PC-9 (cell line): ENCODE measurements at regions not wholly inside any gene's neighbourhood (a gene's known extent, or its start where the extent isn't known, plus 50 kb on each side); places are given as distances from the start of the nearest gene placed in this dataset.
A peak's percentile ranks its signal among the peaks of the same experiment; 100 is the strongest.

Experiments used
- BruUV-seq: library from RNA; stranded (reverse); fragments of 400-500 nt; replicated peaks from 2 replicates; lab custom pipeline; 2021; lab: Mats Ljungman, UMichigan
- CTCF ChIA-PET: fragments of 300-600 bp; sonication (Branson Sonifier 250); formaldehyde crosslinking; loops from one replicate; lab custom pipeline; 2022; ENCODE audit warnings: antibody characterized with exemption; lab: Charles Lee
- POLR2A ChIA-PET: fragments of 300-600 bp; sonication (Branson Sonifier 250); formaldehyde crosslinking; loops from one replicate; lab custom pipeline; 2022; ENCODE audit warnings: antibody characterized with exemption; ENCODE audit not compliant: unreplicated experiment; lab: Charles Lee
- DNase-seq, 2 experiments: peaks; one replicate each; pipeline versions ENCODE4 v3.0.0 to v3.0.0-alpha.2; 2015 to 2022; ENCODE audit warnings: mixed read lengths in 1 of 2
- H2AFZ ChIP-seq: fragments of 200-600 bp; sonication (generic); 2 replicates; pipeline ENCODE4 v1.8.1; 2017; ENCODE audit warnings: antibody characterized with exemption
- H3F3A ChIP-seq: fragments of 200-600 bp; sonication (generic); 2 replicates; pipeline ENCODE4 v1.8.1; 2017; ENCODE audit warnings: antibody characterized with exemption, mild to moderate bottlenecking, low read depth; ENCODE audit not compliant: insufficient read depth
- H3K27ac ChIP-seq: fragments of 200-600 bp; sonication (generic); 2 replicates; pipeline ENCODE4 v1.6.1; 2016; ENCODE audit warnings: mixed run types
- H3K27me3 ChIP-seq: fragments of 200-600 bp; sonication (generic); 2 replicates; pipeline ENCODE4 v1.6.1; 2016; ENCODE audit warnings: low read depth, mixed run types; ENCODE audit not compliant: insufficient read depth
- H3K36me3 ChIP-seq: fragments of 200-600 bp; sonication (generic); 2 replicates; pipeline ENCODE4 v1.6.1; 2016; ENCODE audit warnings: low read depth, mixed run types
- H3K4me1 ChIP-seq: fragments of 200-600 bp; sonication (generic); replicated peaks from 2 replicates; pipeline ENCODE4 v1.6.1; 2016; ENCODE audit warnings: mixed run types; ENCODE audit not compliant: insufficient read depth
- H3K4me2 ChIP-seq: fragments of 200-600 bp; sonication (generic); 2 replicates; pipeline ENCODE4 v1.6.1; 2017; ENCODE audit warnings: mixed run types
- H3K4me3 ChIP-seq: fragments of 200-600 bp; sonication (generic); 2 replicates; pipeline ENCODE4 v1.6.1; 2016; ENCODE audit warnings: mixed run types
- H3K79me2 ChIP-seq: fragments of 200-600 bp; sonication (generic); 2 replicates; pipeline ENCODE4 v1.6.1; 2017; ENCODE audit warnings: low read depth, mixed run types
- H3K9me2 ChIP-seq: fragments of 200-600 bp; sonication (generic); 2 replicates; pipeline ENCODE4 v1.8.1; 2017; ENCODE audit warnings: mild to moderate bottlenecking; ENCODE audit not compliant: insufficient read depth
- H3K9me3 ChIP-seq: fragments of 200-600 bp; sonication (generic); 2 replicates; pipeline ENCODE4 v1.8.1; 2016; ENCODE audit warnings: low read depth; ENCODE audit not compliant: insufficient read depth
- H4K20me1 ChIP-seq: fragments of 200-600 bp; sonication (generic); 2 replicates; pipeline ENCODE4 v1.8.1; 2017; ENCODE audit not compliant: insufficient read depth
- EZH2 ChIP-seq: fragments of 200-600 bp; sonication (generic); IDR thresholded peaks from 2 replicates; pipeline ENCODE4 v1.8.0; 2017; ENCODE audit warnings: antibody characterized with exemption, low read depth
- intact Hi-C: fragments of 100-400 bp; cut with micrococcal nuclease; formaldehyde crosslinking; loops from one replicate; pipeline ENCODE4 v1.10.0; 2022; ENCODE audit not compliant: unreplicated experiment
- TF ChIP-seq, protein P1 (sequence below): fragments of 200-600 bp; sonication (generic); conservative IDR thresholded peaks from 2 replicates; pipeline ENCODE4 v1.6.1; 2017; ENCODE audit warnings: mixed run types, antibody characterized with exemption, mild to moderate bottlenecking, moderate library complexity

DNA sequence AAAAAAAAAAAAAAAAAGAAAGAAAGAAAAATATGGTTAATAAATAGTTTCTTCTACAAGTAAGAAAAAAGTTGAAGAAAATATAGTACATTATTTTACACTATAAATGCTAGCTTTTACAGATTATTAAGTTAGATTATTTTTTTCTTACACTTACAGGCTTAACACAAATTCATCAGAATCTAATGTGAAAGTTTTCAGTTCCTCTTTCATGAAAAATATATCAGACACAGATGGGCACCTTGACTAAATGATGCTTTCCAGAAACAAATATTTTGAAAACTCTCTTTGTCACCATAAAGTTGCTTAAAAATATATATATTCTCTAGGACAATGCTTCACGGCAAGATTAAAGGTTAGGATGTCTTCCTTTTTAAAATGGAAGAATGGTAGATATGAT is 321.8 kb upstream of the HSF2 start:
- CTCF ChIA-PET, result no interaction called here
- TF ChIP-seq, protein P1, sequence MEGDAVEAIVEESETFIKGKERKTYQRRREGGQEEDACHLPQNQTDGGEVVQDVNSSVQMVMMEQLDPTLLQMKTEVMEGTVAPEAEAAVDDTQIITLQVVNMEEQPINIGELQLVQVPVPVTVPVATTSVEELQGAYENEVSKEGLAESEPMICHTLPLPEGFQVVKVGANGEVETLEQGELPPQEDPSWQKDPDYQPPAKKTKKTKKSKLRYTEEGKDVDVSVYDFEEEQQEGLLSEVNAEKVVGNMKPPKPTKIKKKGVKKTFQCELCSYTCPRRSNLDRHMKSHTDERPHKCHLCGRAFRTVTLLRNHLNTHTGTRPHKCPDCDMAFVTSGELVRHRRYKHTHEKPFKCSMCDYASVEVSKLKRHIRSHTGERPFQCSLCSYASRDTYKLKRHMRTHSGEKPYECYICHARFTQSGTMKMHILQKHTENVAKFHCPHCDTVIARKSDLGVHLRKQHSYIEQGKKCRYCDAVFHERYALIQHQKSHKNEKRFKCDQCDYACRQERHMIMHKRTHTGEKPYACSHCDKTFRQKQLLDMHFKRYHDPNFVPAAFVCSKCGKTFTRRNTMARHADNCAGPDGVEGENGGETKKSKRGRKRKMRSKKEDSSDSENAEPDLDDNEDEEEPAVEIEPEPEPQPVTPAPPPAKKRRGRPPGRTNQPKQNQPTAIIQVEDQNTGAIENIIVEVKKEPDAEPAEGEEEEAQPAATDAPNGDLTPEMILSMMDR, result no peak
- TF ChIP-seq EZH2, result no peak
- intact Hi-C loops, result no loop called here

DNA sequence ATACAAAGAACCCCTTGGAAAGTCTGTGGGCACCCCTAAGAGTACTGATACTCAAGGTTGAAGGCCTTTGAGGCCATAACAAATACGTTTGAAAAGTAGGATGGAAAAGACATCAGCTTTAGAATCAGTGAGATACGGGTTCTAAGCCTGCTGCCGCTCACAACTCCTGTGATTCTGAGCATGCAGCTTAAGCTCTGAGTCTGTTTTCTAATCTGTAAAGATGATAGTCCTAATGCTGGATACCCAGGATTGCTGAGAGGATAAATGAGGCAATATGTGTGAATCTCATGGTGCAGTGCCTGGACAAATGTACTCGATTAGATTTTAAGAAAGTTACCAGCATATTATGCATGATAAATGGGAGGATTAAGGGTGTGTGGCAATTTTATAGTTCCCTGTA is 321.0 kb upstream of the HSF2 start:
- H3K9me3 ChIP-seq, result no peaks in the 10 kb centered on the region
- no peaks in the 10 kb centered on the region for H3K4me1 ChIP-seq
- H3K4me3 ChIP-seq, result no peak overlapping the region
- H3K79me2 ChIP-seq, result no peaks in the 10 kb centered on the region
- no peaks in the 10 kb centered on the region for H4K20me1 ChIP-seq
- ChIA-PET CTCF (no interaction called here), POLR2A (no interaction called here)
- H3K4me2 ChIP-seq, result no peak overlapping the region
- no peaks in the 10 kb centered on the region for H3K27me3 ChIP-seq
- H2AFZ ChIP-seq, result 0 out of 2 replicates have a peak overlapping the region, but pooled peaks have one; percentile 14
- TF ChIP-seq, protein P1, result no peak
- no peak for TF ChIP-seq EZH2
- intact Hi-C loops, result no loop called here
- H3K27ac ChIP-seq, result no peak overlapping the region
- no peaks in the 10 kb centered on the region for H3F3A ChIP-seq
- no peaks in the 10 kb centered on the region for H3K9me2 ChIP-seq
- H3K36me3 ChIP-seq, result no peaks in the 10 kb centered on the region
- DNase-seq, result no peak
- BruUV-seq, result no TSS peak

More for the DNA sequence above, 321.8 kb upstream of the HSF2 start:
- no peaks in the 10 kb centered on the region for H3K36me3 ChIP-seq
- no peak overlapping the region for H3K4me2 ChIP-seq
- no peaks in the 10 kb centered on the region for H4K20me1 ChIP-seq
- no peak overlapping the region for H3K27ac ChIP-seq
- BruUV-seq, result no TSS peak
- H3K27me3 ChIP-seq, result no peaks in the 10 kb centered on the region
- H3K4me1 ChIP-seq, result no peaks in the 10 kb centered on the region
- H3K79me2 ChIP-seq, result no peaks in the 10 kb centered on the region
- no peak overlapping the region for H2AFZ ChIP-seq
- POLR2A ChIA-PET, result no interaction called here
- no peaks in the 10 kb centered on the region for H3K9me3 ChIP-seq
- H3F3A ChIP-seq, result no peaks in the 10 kb centered on the region
- H3K4me3 ChIP-seq, result no peak overlapping the region
- DNase-seq, result no peak
- no peaks in the 10 kb centered on the region for H3K9me2 ChIP-seq

DNA sequence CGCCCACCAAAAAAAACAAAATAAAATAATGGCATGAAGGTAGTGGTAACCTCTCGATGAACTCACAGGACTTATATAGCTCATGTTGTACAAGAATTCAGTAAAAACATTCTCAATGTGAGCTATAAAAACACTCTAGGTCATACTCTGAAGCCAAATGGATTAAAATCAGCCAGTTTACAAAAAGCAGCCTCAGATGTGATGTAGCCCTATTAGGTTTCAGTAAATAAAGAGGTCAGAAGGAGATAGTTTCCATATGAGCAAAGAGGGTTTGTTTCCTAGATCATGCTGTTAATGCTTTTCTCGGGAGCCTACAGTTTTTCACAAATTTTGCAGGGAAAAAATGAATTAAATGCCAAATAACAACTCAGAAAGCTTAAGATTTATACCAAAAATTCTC is 319.5 kb upstream of the HSF2 start:
- Histone ChIP-seq H3F3A (no peaks in the 10 kb centered on the region), H2AFZ (0 out of 2 replicates have a peak overlapping the region, but pooled peaks have one; percentile 14), H3K4me1 (no peaks in the 10 kb centered on the region), H3K27me3 (no peaks in the 10 kb centered on the region), H3K79me2 (no peaks in the 10 kb centered on the region), H3K27ac (no peak overlapping the region), H4K20me1 (no peaks in the 10 kb centered on the region), H3K4me2 (no peak overlapping the region), H3K9me2 (no peaks in the 10 kb centered on the region), H3K4me3 (no peak overlapping the region), H3K9me3 (no peaks in the 10 kb centered on the region), H3K36me3 (no peaks in the 10 kb centered on the region)
- DNase-seq, result no peak
- TF ChIP-seq, protein P1, result no peak
- TF ChIP-seq EZH2, result no peak
- ChIA-PET CTCF (no interaction called here), POLR2A (no interaction called here)
- intact Hi-C loops, result no loop called here
- BruUV-seq, result no TSS peak
